Esophagus squamous epithelium (tissue), 5 donors: ENCODE measurements at regions not wholly inside any gene's neighbourhood (a gene's known extent, or its start where the extent isn't known, plus 50 kb on each side); places are given as distances from the start of the nearest gene placed in this dataset.

Experiments
- DNase-seq: peaks from one replicate; lab custom pipeline; 2025; lab: John Stamatoyannopoulos, UW
- H3K27ac ChIP-seq, 4 donors: fragments of 200-600 bp; sonication (generic); one replicate each; pipeline ENCODE4 v1.5.1; 2016 to 2019; ENCODE audit warnings: mild to moderate bottlenecking in 1 of 4
- H3K27me3 ChIP-seq, 4 donors: fragments of 200-600 bp; sonication (generic); 1 replicate in 3 of 4; 2 replicates in 1 of 4; pipeline versions ENCODE4 v1.5.1 to v1.6.0; 2017 to 2021; ENCODE audit warnings: antibody characterized with exemption in 1 of 4
- H3K36me3 ChIP-seq, 3 donors: fragments of 200-600 bp; sonication (generic); one replicate each; pipeline ENCODE4 v1.5.1; 2016 to 2019
- H3K4me1 ChIP-seq, 3 donors: fragments of 200-600 bp; sonication (generic); one replicate each; pipeline ENCODE4 v1.5.1; 2017 to 2019
- H3K4me3 ChIP-seq, 4 donors: fragments of 200-600 bp; sonication (generic); 1 replicate in 3 of 4; 2 replicates in 1 of 4; pipeline ENCODE4 v1.5.1; 2016 to 2019; ENCODE audit warnings: mild to moderate bottlenecking in 2 of 4, moderate library complexity in 1 of 4
- H3K9me3 ChIP-seq, 3 donors: fragments of 200-600 bp; sonication (generic); one replicate each; pipeline ENCODE4 v1.5.1; 2016 to 2019
- POLR2A ChIP-seq, 4 donors: fragments of 450-650 bp; IDR thresholded peaks; one replicate each; pipeline ENCODE4 v1.6.1; 2017; ENCODE audit warnings: antibody characterized with exemption in 4 of 4, mild to moderate bottlenecking in 4 of 4, moderate library complexity in 3 of 4
- WGBS, 2 donors: methylation state at CpG; one replicate each; pipeline ENCODE4 v1.1.5; 2018; 5-methylcytosine and 5-hydroxymethylcytosine counted together
- intact Hi-C: fragments of 100-400 bp; cut with DNase I; formaldehyde crosslinking; loops from one replicate; pipeline ENCODE4 v1.15.0; 2022
- TF ChIP-seq, protein P1 (sequence below), 6 experiments: fragments of 450-650 bp in 4 of 6; fragments of 200-600 bp in 2 of 6; sonication (generic) in 2 of 6; IDR thresholded peaks; one replicate each; pipeline ENCODE4 v1.5.1; 2016 to 2019; ENCODE audit warnings: antibody characterized with exemption in 6 of 6, mild to moderate bottlenecking in 4 of 6, moderate library complexity in 4 of 6
- donor health status: DM: yes; HTN: yes; CAD: no.

DNA sequence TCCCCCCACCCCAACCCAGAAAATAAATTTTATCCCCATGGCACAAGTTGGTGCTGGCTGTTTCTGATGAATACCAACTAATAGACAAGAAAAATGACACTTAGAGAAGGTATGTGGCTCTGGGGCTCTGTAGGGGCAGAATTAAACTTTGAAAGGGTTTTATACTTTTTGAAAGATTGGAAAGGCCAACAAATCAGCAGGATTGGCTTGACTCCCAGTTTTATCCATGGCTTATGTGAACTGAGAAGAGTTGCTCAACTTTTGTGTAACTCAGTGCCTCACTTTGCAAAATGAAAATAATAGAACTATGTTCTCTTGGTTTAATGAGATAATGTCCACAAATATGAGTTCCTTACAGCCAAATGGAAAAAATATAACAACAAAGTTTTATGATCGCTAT lies 288.9 kb upstream of the KIF2A start:
- no peak overlapping the region for H3K27ac ChIP-seq
- DNase-seq, result no peak
- H3K4me1 ChIP-seq, result peaks cover 0 to 6% (median 0%) of the 10 kb centered on the region in 3 donors
- no peak overlapping the region for H3K4me3 ChIP-seq
- peaks cover 0 to 19% (median 0%) of the 10 kb centered on the region in 4 donors for H3K27me3 ChIP-seq
- 28 to 36% methylated on average over 1 of the region's 1 CpG for WGBS, 2 donors
- H3K36me3 ChIP-seq, result no peaks in the 10 kb centered on the region
- H3K9me3 ChIP-seq, result no peaks in the 10 kb centered on the region
- intact Hi-C loops, result no loop called here
- TF ChIP-seq POLR2A (IDR thresholded peaks at IDR 0.05), result no peak
- TF ChIP-seq, protein P1, sequence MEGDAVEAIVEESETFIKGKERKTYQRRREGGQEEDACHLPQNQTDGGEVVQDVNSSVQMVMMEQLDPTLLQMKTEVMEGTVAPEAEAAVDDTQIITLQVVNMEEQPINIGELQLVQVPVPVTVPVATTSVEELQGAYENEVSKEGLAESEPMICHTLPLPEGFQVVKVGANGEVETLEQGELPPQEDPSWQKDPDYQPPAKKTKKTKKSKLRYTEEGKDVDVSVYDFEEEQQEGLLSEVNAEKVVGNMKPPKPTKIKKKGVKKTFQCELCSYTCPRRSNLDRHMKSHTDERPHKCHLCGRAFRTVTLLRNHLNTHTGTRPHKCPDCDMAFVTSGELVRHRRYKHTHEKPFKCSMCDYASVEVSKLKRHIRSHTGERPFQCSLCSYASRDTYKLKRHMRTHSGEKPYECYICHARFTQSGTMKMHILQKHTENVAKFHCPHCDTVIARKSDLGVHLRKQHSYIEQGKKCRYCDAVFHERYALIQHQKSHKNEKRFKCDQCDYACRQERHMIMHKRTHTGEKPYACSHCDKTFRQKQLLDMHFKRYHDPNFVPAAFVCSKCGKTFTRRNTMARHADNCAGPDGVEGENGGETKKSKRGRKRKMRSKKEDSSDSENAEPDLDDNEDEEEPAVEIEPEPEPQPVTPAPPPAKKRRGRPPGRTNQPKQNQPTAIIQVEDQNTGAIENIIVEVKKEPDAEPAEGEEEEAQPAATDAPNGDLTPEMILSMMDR (IDR thresholded peaks at IDR 0.05), result no peak

DNA sequence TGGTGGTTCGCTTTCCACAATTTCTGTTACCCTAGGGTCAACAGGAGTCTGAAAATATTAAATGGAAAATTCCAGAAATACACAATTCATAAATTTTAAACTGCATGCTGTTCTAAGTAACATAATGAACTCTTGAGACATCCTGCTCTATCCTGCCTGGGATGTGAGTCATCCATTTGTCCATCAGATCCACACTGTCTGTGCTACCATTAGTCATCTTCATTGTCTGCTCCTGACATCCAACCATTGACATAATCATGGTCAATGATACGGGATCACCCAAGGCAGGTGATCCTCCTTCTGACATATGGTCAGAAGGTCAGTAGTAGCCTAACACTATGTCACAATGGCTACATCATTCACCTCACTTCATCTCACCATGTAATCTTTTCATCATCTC lies 276.7 kb upstream of the KIF2A start:
- no peaks in the 10 kb centered on the region for H3K4me1 ChIP-seq
- H3K9me3 ChIP-seq, result no peaks in the 10 kb centered on the region
- 54 to 61% methylated on average over 2 of the region's 2 CpGs for WGBS, 2 donors
- no peak for DNase-seq
- H3K27ac ChIP-seq, result no peak overlapping the region
- peaks cover 0 to 9% (median 0%) of the 10 kb centered on the region in 4 donors for H3K27me3 ChIP-seq
- TF ChIP-seq, protein P1 (IDR thresholded peaks at IDR 0.05), result no peak
- TF ChIP-seq POLR2A (IDR thresholded peaks at IDR 0.05), result no peak
- H3K4me3 ChIP-seq, result no peak overlapping the region
- intact Hi-C loops, result no loop called here
- H3K36me3 ChIP-seq, result no peaks in the 10 kb centered on the region

DNA sequence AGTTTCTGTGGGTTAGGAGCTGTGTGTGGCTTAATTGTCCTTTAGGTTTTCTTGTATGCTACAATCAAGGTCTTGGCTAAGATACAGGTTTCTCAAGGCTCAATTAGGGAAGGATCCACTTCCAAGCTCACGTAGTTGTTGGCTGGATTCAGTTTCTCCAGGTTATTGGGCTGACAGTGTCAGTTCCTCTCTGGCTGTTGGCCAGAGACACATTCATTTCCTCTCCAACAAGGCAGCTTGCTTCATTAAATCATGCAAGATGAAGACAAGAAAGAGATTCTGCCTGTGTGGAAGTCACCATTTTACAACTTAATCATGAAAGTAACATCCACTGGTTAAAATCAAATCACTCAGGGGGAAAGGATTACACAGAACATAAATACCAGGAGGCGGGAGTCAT lies 275.7 kb upstream of the KIF2A start:
- Histone ChIP-seq H3K36me3 (no peaks in the 10 kb centered on the region), H3K9me3 (no peaks in the 10 kb centered on the region), H3K27me3 (peaks cover 0 to 9% (median 0%) of the 10 kb centered on the region in 4 donors), H3K27ac (no peak overlapping the region), H3K4me1 (no peaks in the 10 kb centered on the region), H3K4me3 (no peak overlapping the region)
- no peak for TF ChIP-seq POLR2A (IDR thresholded peaks at IDR 0.05)
- TF ChIP-seq, protein P1 (IDR thresholded peaks at IDR 0.05), result no peak
- DNase-seq, result no peak
- 45 to 49% methylated on average over 2 of the region's 2 CpGs for WGBS, 2 donors
- intact Hi-C loops, result no loop called here

DNA sequence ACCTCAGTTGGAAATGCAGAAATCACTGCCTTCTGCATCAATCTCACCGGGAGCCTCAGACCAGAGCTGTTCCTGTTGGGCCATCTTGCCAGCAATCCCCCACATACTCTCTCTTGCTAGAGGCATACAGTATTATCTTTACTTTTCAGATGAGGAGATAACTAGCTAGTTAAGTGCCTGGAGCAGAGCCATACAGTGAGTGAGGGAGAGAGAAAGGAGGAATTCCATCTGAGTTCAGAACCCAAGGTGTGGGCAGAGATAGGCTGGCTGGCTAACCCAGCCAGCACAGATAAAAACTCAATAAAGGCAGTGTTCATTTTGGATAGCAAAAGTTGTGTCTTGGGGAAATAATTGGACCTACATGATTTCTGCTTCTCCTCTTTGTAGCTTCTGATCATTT lies 268.0 kb upstream of the KIF2A start:
- Histone ChIP-seq H3K9me3 (no peaks in the 10 kb centered on the region), H3K4me1 (no peaks in the 10 kb centered on the region), H3K4me3 (no peak overlapping the region), H3K27me3 (peaks cover 0 to 13% (median 0%) of the 10 kb centered on the region in 4 donors), H3K36me3 (no peaks in the 10 kb centered on the region), H3K27ac (no peak overlapping the region)
- 83% methylated on average over 1 of the region's 1 CpG; no CpG with 5 or more reads in 1 of the 2 donors for WGBS, 2 donors
- TF ChIP-seq, protein P1 (IDR thresholded peaks at IDR 0.05), result no peak
- no peak for TF ChIP-seq POLR2A (IDR thresholded peaks at IDR 0.05)
- DNase-seq, result no peak
- intact Hi-C loops, result no loop called here

DNA sequence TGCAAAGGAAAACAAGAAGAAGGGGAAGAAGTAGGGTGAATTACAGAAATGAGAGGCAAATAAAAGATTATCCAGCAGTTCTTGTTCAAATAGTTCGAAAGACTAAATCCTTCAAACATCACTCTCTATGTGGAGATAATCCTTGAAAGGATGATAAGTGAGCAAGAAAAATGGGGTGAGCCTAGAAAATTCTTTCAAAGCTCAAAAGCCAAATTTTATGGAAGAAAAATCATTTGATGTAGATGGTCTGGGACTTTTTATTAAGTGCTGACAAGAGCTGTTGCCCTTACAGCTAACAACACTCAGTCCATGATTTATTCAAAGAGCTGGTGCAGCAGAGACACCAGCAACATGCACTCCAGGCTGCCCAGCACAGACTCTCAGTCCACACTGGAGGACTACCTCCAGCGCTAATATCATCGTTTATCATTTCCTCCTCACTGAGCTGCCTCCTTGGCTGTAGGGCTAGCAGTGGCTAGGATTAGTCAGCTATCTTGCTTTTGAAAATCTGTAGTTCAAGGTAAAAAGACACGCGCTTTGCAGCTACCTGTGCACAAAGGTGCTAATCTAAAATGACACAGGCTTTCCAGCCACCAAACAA lies 264.8 kb upstream of the KIF2A start:
- Histone ChIP-seq H3K27ac (no peak overlapping the region), H3K9me3 (no peaks in the 10 kb centered on the region), H3K4me3 (no peak overlapping the region), H3K36me3 (no peaks in the 10 kb centered on the region), H3K4me1 (no peaks in the 10 kb centered on the region), H3K27me3 (peaks cover 0 to 13% (median 0%) of the 10 kb centered on the region in 4 donors)
- WGBS, 2 donors, result 37 to 48% methylated on average over 2 to 3 of the region's 5 CpGs
- intact Hi-C loops, result no loop called here
- DNase-seq, result no peak
- TF ChIP-seq POLR2A (IDR thresholded peaks at IDR 0.05), result no peak
- TF ChIP-seq, protein P1 (IDR thresholded peaks at IDR 0.05), result no peak
